Vagina (tissue), 2 donors: ENCODE measurements at regions not wholly inside any gene's neighbourhood (a gene's known extent, or its start where the extent isn't known, plus 50 kb on each side); places are given as distances from the start of the nearest gene placed in this dataset.

Experiments used
- DNase-seq, 2 donors: peaks; one replicate each; pipeline ENCODE4 v3.0.0-alpha.2; 2017; ENCODE audit errors: extremely low spot score in 2 of 2
- H3K27ac ChIP-seq: fragments of 200-600 bp; sonication (generic); one replicate; pipeline ENCODE4 v1.5.1; 2019
- H3K27me3 ChIP-seq: fragments of 200-600 bp; sonication (generic); one replicate; pipeline ENCODE4 v1.5.1; 2019
- H3K36me3 ChIP-seq, 2 donors: fragments of 200-600 bp; sonication (generic); one replicate each; pipeline ENCODE4 v1.5.1; 2017 to 2019
- H3K4me1 ChIP-seq: fragments of 200-600 bp; sonication (generic); one replicate; pipeline ENCODE4 v1.5.1; 2019
- H3K4me3 ChIP-seq, 2 donors: fragments of 200-600 bp; sonication (generic); 1 replicate in 1 of 2; 2 replicates in 1 of 2; pipeline ENCODE4 v1.5.1; 2016 to 2019
- H3K9me3 ChIP-seq: fragments of 200-600 bp; sonication (generic); one replicate; pipeline ENCODE4 v1.5.1; 2019
- POLR2A ChIP-seq, 2 donors: fragments of 450-650 bp; IDR thresholded peaks; one replicate each; pipeline ENCODE4 v1.6.1; 2017; ENCODE audit warnings: antibody characterized with exemption in 2 of 2, mild to moderate bottlenecking in 2 of 2, moderate library complexity in 2 of 2
- POLR2AphosphoS5 ChIP-seq, 2 donors: sonication (generic); formaldehyde crosslinking; IDR thresholded peaks; one replicate each; pipeline ENCODE4 v1.9.0; 2017; ENCODE audit warnings: antibody characterized with exemption in 2 of 2, mild to moderate bottlenecking in 2 of 2, low read depth in 1 of 2; ENCODE audit not compliant: insufficient read depth in 1 of 2
- intact Hi-C: fragments of 100-400 bp; cut with DNase I; formaldehyde crosslinking; loops from one replicate; pipeline ENCODE4 v1.15.1; 2023
- TF ChIP-seq, protein P1 (sequence below), 3 experiments: fragments of 450-650 bp in 2 of 3; fragments of 200-600 bp in 1 of 3; sonication (generic) in 1 of 3; IDR thresholded peaks; one replicate each; pipeline ENCODE4 v1.5.1; 2017 to 2019; ENCODE audit warnings: antibody characterized with exemption in 3 of 3, mild to moderate bottlenecking in 2 of 3, moderate library complexity in 2 of 3

DNA sequence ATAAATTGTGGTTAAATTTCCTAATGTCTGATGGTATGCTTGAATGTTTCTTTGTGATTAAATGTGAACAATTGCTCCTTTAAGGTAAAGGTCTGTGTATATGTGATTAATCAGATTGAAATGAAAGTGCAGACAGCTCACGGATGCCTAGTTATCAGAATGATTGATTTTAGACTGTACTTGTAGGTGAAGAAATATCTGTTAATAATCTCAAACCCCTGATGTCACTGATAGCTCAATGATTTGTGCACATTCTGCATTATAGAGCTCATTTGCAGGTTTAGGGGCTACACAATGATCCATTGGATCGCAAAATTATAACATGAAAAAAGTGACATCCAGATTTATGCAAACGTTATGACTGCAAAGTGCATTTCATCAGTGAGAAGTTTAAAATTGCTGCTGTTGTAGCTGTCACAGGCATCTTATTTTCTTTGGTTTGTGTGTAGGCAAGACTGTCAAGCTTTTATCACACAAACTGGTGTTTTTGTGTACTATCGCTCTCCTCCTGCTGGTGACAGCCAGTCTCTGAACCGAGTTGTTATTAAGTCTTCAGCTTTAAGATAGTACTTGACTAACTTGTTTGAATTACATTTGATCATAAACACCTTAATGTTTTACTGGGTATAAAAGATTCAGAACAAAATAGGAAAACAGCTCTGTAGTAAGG is 103.4 kb upstream of the RMST start:
- H3K27me3 ChIP-seq, result no peaks in the 10 kb centered on the region
- TF ChIP-seq POLR2A (IDR thresholded peaks at IDR 0.05) (no peak), POLR2AphosphoS5 (IDR thresholded peaks at IDR 0.05; ENCODE audit: insufficient read depth in 1 of 2, low read depth in 1 of 2) (no peak)
- TF ChIP-seq, protein P1, sequence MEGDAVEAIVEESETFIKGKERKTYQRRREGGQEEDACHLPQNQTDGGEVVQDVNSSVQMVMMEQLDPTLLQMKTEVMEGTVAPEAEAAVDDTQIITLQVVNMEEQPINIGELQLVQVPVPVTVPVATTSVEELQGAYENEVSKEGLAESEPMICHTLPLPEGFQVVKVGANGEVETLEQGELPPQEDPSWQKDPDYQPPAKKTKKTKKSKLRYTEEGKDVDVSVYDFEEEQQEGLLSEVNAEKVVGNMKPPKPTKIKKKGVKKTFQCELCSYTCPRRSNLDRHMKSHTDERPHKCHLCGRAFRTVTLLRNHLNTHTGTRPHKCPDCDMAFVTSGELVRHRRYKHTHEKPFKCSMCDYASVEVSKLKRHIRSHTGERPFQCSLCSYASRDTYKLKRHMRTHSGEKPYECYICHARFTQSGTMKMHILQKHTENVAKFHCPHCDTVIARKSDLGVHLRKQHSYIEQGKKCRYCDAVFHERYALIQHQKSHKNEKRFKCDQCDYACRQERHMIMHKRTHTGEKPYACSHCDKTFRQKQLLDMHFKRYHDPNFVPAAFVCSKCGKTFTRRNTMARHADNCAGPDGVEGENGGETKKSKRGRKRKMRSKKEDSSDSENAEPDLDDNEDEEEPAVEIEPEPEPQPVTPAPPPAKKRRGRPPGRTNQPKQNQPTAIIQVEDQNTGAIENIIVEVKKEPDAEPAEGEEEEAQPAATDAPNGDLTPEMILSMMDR (IDR thresholded peaks at IDR 0.05), result no peak
- H3K4me1 ChIP-seq, result no peaks in the 10 kb centered on the region
- no peaks in the 10 kb centered on the region for H3K9me3 ChIP-seq
- H3K36me3 ChIP-seq, result no peaks in the 10 kb centered on the region
- H3K4me3 ChIP-seq, result no peak overlapping the region
- H3K27ac ChIP-seq, result no peak overlapping the region
- intact Hi-C loops, result no loop called here
- DNase-seq, result no peak

- no peak for DNase-seq
- H3K27ac ChIP-seq, result no peak overlapping the region
- no peaks in the 10 kb centered on the region for H3K36me3 ChIP-seq
- H3K4me3 ChIP-seq, result no peak overlapping the region
- intact Hi-C loops, result no loop called here
- no peaks in the 10 kb centered on the region for H3K4me1 ChIP-seq
- no peaks in the 10 kb centered on the region for H3K27me3 ChIP-seq
- TF ChIP-seq, protein P1 (IDR thresholded peaks at IDR 0.05), result no peak
- TF ChIP-seq POLR2AphosphoS5 (IDR thresholded peaks at IDR 0.05; ENCODE audit: insufficient read depth in 1 of 2, low read depth in 1 of 2) (no peak), POLR2A (IDR thresholded peaks at IDR 0.05) (no peak)
- H3K9me3 ChIP-seq, result no peaks in the 10 kb centered on the region
Measured at GRCh38 chr12:97363693-97364092, 98.9 kb upstream of the RMST start.

DNA sequence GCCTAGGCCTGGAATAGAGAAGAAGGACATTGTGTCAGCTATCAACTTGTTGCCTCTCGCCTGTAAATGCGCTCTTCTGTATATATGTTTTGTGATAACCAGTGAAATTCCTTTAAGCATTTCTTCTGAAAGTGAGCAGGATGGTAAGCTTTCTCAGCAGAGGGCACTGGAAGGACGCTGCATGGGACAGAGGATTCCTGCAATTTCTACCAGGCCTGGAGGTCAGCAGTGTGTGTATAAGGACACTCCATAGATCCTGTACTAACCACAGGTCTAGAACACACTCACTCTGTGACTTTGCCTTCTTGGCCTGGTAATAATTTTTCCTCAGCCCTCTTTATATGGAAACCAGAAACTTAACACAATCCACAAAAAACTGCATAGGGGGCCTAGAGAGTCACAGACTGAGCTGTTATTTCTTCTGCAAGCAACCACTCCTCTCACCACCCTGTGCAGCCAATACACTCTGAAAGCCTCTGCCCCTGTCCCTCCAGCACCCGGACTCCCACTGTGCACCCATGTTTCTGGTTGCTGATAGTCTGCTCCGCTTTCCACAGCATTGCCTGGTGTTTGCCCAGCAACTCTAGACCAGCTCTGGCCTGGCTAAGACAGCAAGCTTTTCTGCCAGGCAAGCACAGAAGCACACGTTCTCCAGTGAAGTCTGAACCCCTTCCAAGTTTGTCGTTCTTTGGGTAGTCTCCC is 94.0 kb upstream of the RMST start:
- H3K27me3 ChIP-seq, result no peaks in the 10 kb centered on the region
- no peaks in the 10 kb centered on the region for H3K4me1 ChIP-seq
- intact Hi-C loops, result no loop called here
- no peak overlapping the region for H3K27ac ChIP-seq
- no peak for DNase-seq
- no peaks in the 10 kb centered on the region for H3K9me3 ChIP-seq
- no peak overlapping the region for H3K4me3 ChIP-seq
- H3K36me3 ChIP-seq, result no peaks in the 10 kb centered on the region
- TF ChIP-seq POLR2A (IDR thresholded peaks at IDR 0.05), result no peak
- TF ChIP-seq, protein P1 (IDR thresholded peaks at IDR 0.05), result no peak
- no peak for TF ChIP-seq POLR2AphosphoS5 (IDR thresholded peaks at IDR 0.05; ENCODE audit: insufficient read depth in 1 of 2, low read depth in 1 of 2)

DNA sequence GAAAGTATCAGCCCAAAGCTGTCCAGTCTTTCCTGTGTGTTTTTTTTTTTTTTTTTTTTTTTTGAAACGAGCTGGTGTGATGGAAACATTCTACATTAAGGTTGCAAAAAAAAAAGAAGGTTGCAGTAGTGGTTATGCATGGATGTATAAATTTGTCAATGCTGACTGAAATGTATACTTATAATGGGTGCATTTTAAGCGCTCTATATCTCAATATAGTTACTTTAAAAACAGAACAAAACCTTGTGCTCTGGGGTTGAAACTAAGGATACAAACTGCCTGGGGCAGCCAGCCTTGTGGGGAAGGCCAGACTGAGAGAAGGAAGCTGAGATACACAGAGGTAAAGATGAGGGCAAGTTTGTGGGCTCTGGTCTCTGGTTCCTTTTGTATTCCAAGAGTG is 87.3 kb upstream of the RMST start:
- H3K27me3 ChIP-seq, result no peaks in the 10 kb centered on the region
- H3K27ac ChIP-seq, result no peak overlapping the region
- H3K4me3 ChIP-seq, result no peak overlapping the region
- intact Hi-C loops, result no loop called here
- TF ChIP-seq POLR2A (IDR thresholded peaks at IDR 0.05) (no peak), POLR2AphosphoS5 (IDR thresholded peaks at IDR 0.05; ENCODE audit: insufficient read depth in 1 of 2, low read depth in 1 of 2) (no peak)
- TF ChIP-seq, protein P1 (IDR thresholded peaks at IDR 0.05), result no peak
- DNase-seq, result no peak
- no peaks in the 10 kb centered on the region for H3K9me3 ChIP-seq
- H3K4me1 ChIP-seq, result no peaks in the 10 kb centered on the region
- no peaks in the 10 kb centered on the region for H3K36me3 ChIP-seq

- Histone ChIP-seq H3K36me3 (no peaks in the 10 kb centered on the region), H3K9me3 (no peaks in the 10 kb centered on the region), H3K4me3 (no peak overlapping the region), H3K4me1 (no peaks in the 10 kb centered on the region), H3K27ac (no peak overlapping the region), H3K27me3 (no peaks in the 10 kb centered on the region)
- no peak for DNase-seq
- intact Hi-C loops, result no loop called here
- TF ChIP-seq POLR2AphosphoS5 (IDR thresholded peaks at IDR 0.05; ENCODE audit: insufficient read depth in 1 of 2, low read depth in 1 of 2) (no peak), POLR2A (IDR thresholded peaks at IDR 0.05) (no peak)
- TF ChIP-seq, protein P1 (IDR thresholded peaks at IDR 0.05), result no peak
Measured at GRCh38 chr12:97380440-97380839, 82.2 kb upstream of the RMST start.
